GM12891 (cell line): ENCODE measurements at regions not wholly inside any gene's neighbourhood (a gene's known extent, or its start where the extent isn't known, plus 50 kb on each side); places are given as distances from the start of the nearest gene placed in this dataset.

Experiments used
- PAX5 ChIP-seq: IDR thresholded peaks from 2 replicates; pipeline ENCODE4 v1.6.1; 2011; ENCODE audit warnings: low read length, moderate library complexity, mild to moderate bottlenecking; ENCODE audit not compliant: insufficient read depth, severe bottlenecking
- POLR2A ChIP-seq: IDR thresholded peaks from 2 replicates; pipeline ENCODE4 v1.6.1; 2011; ENCODE audit warnings: low read depth, low read length, control low read depth
- POLR2AphosphoS5 ChIP-seq: IDR thresholded peaks from 2 replicates; pipeline ENCODE4 v1.6.1; 2011; ENCODE audit warnings: low read depth, low read length, control low read depth
- POU2F2 ChIP-seq: IDR thresholded peaks from 2 replicates; pipeline ENCODE4 v1.6.1; 2011; ENCODE audit warnings: low read depth, mild to moderate bottlenecking, control low read depth, low read length, moderate library complexity
- TAF1 ChIP-seq: IDR thresholded peaks from 2 replicates; pipeline ENCODE4 v1.6.1; 2011; ENCODE audit warnings: low read depth, low read length, control low read depth

DNA sequence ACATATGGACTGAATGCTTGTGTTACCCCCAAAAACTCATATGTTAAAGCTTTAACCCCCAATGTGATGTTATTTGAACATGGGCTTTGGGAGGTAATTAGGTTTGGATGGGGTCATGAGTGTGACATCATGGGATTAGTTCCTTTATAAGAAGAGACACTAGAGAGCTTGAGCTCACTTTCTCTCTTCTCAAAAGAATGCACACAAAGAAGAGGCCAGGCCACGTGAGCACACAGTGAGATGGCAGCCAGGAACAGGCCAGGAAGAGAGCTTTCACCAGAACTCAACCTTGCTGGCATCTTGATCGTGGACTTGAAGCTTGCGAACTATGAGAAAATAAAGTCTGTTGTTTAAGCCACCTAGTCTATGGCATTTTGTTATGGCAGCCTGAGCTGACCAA is 360.6 kb downstream of the NR2F1-AS1 start:
- no peak for TF ChIP-seq TAF1
- TF ChIP-seq POLR2AphosphoS5: no peak
- no peak for TF ChIP-seq POLR2A
- no peak for TF ChIP-seq PAX5
- no peak for TF ChIP-seq POU2F2
